RWPE1 (cell line): ENCODE measurements at regions not wholly inside any gene's neighbourhood (a gene's known extent, or its start where the extent isn't known, plus 50 kb on each side); places are given as distances from the start of the nearest gene placed in this dataset.

Experiments used
- CTCF ChIA-PET: fragments of 350-600 bp; sonication (Branson Sonifier 250); formaldehyde crosslinking; extraction: SDS; loops from one replicate; lab custom pipeline; 2021; lab: Yijun Ruan, JAX
- POLR2A ChIA-PET: fragments of 400-600 bp; formaldehyde crosslinking; extraction: SDS; loops from one replicate; lab custom pipeline; 2020; ENCODE audit warnings: antibody characterized with exemption; ENCODE audit not compliant: low non-redundant PET; lab: Yijun Ruan, JAX
- DNase-seq: peaks from one replicate; pipeline ENCODE4 v3.0.0; 2012; ENCODE audit warnings: low spot score
- H3K27ac ChIP-seq: fragments of 450-650 bp; 2 replicates; pipeline ENCODE4 v1.5.1; 2017
- TF ChIP-seq, protein P1 (sequence below): fragments of 450-650 bp; conservative IDR thresholded peaks from 2 replicates; pipeline ENCODE4 v1.5.1; 2017; ENCODE audit warnings: low read depth, mild to moderate bottlenecking

DNA sequence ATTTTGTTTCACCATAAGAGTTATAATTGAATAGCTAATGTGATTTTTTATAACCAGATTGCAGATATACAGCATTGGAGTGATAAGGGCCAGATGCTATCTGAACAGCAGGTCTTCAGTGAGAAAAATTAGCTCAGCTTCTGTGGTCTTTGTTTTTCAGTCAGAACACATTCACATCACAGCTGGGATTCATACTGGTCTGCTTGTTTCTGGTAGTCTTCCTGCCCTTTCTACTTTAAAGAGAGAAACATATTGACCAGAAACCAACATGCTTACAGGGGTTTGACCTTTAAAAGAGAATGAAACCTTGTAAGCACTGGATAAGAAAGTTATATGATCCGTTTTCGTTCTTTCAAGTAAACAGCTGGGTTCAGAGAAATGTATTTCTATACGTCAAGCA is 213.7 kb upstream of the TMPRSS15 start:
- POLR2A ChIA-PET = no interaction called here
- CTCF ChIA-PET = no interaction called here
- DNase-seq = no peak
- H3K27ac ChIP-seq = no peak overlapping the region
- TF ChIP-seq, protein P1, sequence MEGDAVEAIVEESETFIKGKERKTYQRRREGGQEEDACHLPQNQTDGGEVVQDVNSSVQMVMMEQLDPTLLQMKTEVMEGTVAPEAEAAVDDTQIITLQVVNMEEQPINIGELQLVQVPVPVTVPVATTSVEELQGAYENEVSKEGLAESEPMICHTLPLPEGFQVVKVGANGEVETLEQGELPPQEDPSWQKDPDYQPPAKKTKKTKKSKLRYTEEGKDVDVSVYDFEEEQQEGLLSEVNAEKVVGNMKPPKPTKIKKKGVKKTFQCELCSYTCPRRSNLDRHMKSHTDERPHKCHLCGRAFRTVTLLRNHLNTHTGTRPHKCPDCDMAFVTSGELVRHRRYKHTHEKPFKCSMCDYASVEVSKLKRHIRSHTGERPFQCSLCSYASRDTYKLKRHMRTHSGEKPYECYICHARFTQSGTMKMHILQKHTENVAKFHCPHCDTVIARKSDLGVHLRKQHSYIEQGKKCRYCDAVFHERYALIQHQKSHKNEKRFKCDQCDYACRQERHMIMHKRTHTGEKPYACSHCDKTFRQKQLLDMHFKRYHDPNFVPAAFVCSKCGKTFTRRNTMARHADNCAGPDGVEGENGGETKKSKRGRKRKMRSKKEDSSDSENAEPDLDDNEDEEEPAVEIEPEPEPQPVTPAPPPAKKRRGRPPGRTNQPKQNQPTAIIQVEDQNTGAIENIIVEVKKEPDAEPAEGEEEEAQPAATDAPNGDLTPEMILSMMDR = no peak

DNA sequence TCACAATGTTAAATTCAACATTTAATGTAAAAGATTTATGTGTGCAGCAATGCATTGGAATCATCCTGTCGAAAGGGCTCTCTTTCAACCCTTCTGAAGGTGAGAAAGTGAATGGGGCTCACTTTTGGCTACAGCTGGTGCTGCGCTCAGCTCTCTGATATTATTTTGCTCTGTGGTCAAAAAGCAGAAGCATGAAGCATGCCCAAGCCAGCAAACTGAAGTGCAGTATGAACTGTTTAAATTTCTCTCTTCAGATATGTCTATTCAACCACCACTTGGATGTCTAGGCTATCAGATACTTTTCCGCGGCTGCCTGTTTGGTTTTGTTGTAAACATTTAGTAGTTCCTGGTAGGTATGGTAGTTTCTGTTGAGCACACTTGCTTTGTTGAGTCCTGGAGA is 216.9 kb upstream of the TMPRSS15 start:
- no peak for DNase-seq
- POLR2A ChIA-PET = no interaction called here
- H3K27ac ChIP-seq = no peak overlapping the region
- TF ChIP-seq, protein P1 = no peak
- CTCF ChIA-PET = no interaction called here

DNA sequence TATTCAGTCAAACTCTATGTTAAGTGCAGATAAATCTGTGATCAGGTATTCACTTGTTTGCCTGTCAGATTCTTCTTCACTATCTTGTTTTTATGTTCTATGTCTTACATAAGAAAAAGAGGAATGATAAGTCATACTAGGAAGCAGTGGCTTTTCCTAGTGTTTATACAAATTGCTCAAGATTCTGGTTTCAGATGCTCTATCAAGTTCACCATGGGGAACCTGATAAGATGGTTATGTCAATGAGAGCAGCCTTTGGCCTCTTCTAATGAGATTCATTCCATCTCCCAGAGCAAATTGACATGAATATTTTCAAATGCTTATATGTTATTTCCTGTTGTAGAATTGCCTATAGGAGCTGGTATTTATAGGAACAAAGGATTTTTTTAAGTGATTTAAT is 218.8 kb upstream of the TMPRSS15 start:
- DNase-seq = no peak
- POLR2A ChIA-PET = no interaction called here
- CTCF ChIA-PET = no interaction called here
- TF ChIP-seq, protein P1 = no peak
- H3K27ac ChIP-seq = no peak overlapping the region

DNA sequence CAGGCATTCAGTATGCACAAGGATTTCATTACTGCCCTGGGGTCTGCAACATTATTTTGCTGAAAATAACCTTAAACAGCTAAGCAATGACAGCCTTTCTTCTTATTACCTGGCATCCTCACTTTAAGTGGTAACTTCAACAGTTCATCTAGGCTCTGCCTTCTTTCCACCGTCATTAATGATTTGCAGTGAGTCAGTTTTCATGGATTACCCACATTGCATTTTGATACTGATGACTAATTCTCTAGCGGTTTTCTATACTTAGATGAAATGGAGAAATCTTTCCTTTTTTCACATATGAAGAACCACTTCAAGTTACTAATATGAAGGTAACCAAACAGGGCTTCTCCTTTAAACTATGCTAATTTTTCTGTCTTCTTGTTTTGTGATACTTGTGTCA is 226.9 kb upstream of the TMPRSS15 start:
- CTCF ChIA-PET = no interaction called here
- TF ChIP-seq, protein P1 = no peak
- H3K27ac ChIP-seq = no peak overlapping the region
- peak; percentile 1 for DNase-seq
- POLR2A ChIA-PET = no interaction called here

DNA sequence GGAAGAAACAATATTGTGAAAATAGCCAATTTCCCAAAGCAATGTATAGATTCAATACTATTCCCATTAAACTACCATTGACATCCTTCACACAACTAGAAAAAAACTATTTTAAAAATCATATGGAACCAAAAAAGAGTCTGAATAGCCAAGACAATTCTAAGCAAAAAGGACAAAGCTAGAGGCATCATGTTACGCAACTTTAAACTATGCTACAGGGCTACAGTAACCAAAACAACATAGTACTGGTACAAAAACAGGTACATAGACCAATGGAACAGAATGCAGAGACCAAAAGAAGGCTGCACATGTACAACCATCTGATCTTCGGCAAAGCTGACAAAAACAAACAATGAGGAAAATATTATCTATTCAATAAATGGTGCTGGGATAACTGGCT is 233.3 kb upstream of the TMPRSS15 start:
- POLR2A ChIA-PET = no interaction called here
- H3K27ac ChIP-seq = no peak overlapping the region
- TF ChIP-seq, protein P1 = no peak
- CTCF ChIA-PET = no interaction called here
- no peak for DNase-seq

DNA sequence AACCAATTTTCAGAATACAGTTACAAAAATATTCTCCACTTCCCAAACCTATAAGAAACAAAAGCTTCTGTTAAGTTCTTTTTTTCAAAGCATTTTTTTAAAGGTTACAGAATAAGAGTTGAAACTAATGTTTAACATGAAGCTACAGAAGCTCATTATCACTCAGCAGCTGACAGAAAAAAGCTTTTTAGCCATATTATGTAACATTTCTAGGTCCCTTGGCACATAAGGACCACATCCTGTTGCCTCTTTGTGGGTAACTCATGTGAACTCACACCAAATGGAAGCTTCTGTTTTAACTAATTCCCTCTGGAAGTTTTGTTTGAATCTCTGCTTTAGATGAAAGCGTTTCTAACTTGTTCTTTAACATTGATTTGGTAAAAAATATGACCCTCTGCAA is 242.5 kb upstream of the TMPRSS15 start:
- ChIA-PET POLR2A (no interaction called here), CTCF (no interaction called here)
- no peak overlapping the region for H3K27ac ChIP-seq
- TF ChIP-seq, protein P1 = no peak
- DNase-seq = no peak

DNA sequence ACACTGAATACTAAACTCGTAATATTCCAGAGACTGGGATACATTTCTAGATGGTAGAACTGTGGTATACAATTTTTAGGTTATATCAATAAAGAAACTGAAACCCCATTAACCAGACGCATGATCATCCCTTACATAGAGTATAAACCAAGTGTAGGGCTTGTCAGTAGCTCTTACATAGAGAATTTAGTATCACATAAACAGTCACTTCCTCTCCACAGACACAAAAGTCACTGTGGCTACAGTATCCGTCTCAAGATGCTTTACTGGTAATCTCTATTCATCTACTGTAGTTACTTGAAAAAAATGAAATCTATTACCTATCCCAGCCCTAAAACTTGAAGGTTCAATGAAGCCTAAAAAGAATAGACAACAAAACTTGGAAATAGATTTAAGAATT is 252.3 kb upstream of the TMPRSS15 start:
- no peak for DNase-seq
- TF ChIP-seq, protein P1 = no peak
- H3K27ac ChIP-seq = no peak overlapping the region
- ChIA-PET POLR2A (no interaction called here), CTCF (no interaction called here)
